ENCODE measurements at regions not wholly inside any gene's neighbourhood (a gene's known extent, or its start where the extent isn't known, plus 50 kb on each side); places are given as distances from the start of the nearest gene placed in this dataset.
"Not testable (repeated sequence)": the region's sequence is repeated elsewhere in the genome, so short reads cannot be mapped to it uniquely, and the experiment has no call there.

GRCh38 chr14:97773598-97773997 is 976.4 kb downstream of the VRK1 start:
- DNase-seq, result no peak

DNA sequence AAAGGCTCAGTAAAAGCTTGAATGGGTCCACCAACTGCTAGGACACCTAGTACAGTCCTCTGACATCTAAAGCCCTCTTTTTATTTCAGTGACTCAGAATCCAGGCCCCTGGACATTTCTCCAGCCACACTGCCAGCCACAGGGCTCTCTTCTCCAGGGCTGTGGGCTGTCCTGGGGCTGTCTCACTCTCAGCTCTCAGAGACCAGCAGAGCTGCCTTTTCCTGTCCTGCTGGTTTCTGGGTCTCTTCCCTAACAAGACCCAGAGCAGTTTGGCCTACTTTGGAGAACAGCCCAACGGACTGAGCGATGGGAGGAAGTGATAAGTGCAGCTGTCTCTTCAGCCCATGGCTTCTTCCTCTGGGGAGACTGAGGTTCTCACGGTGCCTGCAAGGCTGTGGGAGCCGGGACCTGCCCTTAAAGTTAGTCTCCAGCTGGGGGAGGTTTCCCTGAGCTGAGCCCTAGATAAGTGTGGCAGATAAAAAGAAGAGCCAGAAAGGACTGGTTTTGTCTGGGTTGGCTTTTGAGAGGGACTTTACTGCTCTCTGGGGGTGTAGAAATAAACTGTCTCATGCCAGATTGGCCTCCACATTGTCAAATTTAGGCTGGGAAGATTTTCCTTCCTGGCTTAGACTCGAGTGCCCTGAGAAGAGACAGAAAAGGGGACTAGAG is 979.8 kb downstream of the VRK1 start:
- DNase-seq, result no peak

DNA sequence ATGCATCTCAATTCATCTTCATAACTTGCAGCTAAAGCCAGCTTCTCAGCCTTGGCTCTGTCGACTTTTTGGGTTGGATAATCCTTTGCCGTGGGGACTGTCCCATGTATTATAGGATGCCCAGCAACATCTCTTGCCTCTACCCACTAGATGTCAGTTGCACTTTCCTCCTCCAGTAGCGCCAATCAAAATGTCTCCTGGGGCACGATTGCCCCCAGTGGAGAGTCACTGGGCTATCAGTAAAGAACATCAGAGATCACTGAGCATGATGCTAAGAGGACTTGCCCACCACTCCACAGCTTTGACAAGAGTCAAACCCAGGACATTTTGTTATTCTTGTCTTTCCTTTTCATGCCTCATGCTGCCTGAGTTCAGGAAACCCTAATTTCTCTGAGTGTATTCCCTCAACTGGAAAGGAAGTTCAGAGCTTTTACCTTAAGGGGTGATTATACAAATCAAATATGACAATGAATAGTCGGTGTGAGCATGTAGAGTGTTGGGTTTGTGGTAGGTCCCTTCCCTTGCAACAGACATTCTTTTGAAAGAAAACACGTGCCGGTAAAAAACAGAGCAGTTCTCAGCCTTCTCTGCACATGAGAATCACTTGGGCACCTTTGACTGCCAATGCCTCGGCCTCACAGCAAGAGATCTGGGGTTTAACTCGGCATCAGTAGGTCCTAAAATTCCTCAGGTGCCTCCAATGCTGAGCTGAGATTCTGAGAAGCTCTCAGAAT is 980.6 kb downstream of the VRK1 start:
- no peak for DNase-seq

DNA sequence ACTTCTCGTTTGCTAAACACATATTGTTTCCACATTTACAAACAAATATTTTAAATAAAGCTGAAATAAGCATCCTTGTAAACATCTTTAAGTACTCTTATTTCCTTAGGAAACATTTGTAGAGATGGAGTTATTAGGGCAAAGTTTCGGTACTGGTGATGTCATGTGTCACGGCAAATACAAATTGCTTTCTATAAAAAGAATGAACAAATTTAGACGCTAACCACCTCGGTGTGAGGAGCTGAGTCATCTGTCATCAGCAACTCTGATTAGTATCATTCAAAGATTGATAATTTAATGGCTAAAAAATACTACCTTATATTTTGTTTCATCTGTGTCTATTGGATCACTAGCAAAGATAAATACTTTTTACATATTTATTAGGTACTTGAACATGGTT is 982.0 kb downstream of the VRK1 start:
- no peak for DNase-seq

- no peak for DNase-seq
Measured at GRCh38 chr14:97780804-97781203, 983.6 kb downstream of the VRK1 start.

DNA sequence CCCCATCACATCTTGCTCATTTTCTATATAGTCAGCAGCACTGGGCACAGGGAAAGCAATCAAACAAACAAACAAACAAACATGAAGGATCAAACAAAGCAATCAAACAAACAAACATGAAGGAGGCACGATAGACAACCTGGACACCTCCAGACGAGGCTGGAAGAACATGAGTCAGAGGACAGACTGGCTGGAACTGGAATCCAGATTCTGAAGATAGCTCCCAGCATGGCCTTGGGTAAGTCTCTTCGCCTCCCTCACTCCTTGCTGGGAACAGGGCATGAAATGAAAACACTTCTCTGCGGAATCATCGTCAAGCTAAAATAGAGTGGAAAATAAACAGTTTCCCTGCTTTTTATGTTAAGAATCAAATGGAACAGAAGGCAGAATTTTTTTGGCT is 984.8 kb downstream of the VRK1 start:
- DNase-seq, result no peak

GRCh38 chr14:97782871-97783414 is 985.8 kb downstream of the VRK1 start:
- no peak for DNase-seq

GRCh38 chr14:97785495-97785894 is 988.3 kb downstream of the VRK1 start:
- DNase-seq, result no peak

GRCh38 chr14:97788364-97788763 is 991.2 kb downstream of the VRK1 start:
- no peak for DNase-seq

DNA sequence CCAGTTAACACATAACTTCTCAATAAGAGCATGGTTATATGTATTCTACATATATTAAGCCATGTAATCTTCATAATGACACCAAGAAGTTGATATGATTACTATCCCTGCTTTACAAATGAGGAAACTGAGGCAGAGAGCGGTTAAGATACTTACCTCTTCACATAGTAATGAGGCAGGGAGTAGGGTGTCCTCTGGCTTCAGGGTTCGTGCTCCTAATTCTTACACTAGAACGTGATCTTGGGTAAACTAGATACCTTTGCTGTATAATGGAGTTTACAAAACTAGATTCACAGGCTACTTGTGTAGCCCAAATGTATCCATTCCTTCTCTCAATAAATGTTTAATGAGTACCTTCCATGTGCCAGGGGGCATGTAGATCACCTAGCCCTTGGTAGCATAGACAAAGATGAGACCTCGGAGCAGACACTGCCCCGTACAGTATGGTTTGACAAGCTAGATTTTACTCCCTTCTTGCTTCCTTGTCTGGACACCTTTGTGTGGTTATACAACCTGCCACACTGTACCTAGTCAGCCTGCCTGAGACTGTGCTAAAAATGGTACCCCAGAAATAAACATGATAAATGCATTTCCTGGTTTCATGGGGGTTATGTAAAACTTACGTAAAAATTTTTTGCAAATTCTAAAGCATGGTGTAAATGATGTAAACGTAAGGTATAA is 991.8 kb downstream of the VRK1 start:
- DNase-seq, result no peak

- DNase-seq, result no peak
Measured at GRCh38 chr14:97791072-97791471, 993.9 kb downstream of the VRK1 start.

- no peak for DNase-seq
Measured at GRCh38 chr14:97791906-97792305, 994.7 kb downstream of the VRK1 start.

GRCh38 chr14:97796511-97796910 is 999.3 kb downstream of the VRK1 start:
- no peak for DNase-seq

- no peak for DNase-seq
Measured at GRCh38 chr14:97798176-97798575, 1001.0 kb downstream of the VRK1 start.

- no peak for DNase-seq
Measured at GRCh38 chr14:97802430-97803373, 1005.5 kb downstream of the VRK1 start.

DNA sequence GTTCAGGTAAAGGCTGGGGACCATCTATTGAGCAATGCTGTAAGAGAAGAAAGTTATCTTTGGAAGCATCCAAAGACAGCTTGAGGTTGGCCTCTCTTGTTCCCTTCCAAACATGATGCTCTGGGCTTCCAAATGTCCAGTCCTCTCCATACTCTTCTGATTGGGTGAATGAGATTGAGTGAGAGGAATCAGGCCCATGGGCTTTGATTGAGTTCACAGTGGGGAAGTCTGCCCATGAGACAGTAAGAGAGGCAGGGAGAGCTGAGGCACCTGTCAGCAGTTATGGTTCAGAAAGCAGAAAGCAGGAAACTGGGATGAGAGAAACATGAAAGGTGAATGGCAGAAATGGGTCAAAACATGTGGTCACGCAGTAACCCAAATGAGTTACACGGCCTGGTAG is 1006.9 kb downstream of the VRK1 start:
- no peak for DNase-seq

GRCh38 chr14:97806891-97807290 is 1009.7 kb downstream of the VRK1 start:
- no peak for DNase-seq

GRCh38 chr14:97808541-97808940 is 1011.4 kb downstream of the VRK1 start:
- DNase-seq, result not testable (repeated sequence)

- DNase-seq, result no peak
Measured at GRCh38 chr14:97813556-97813955, 1016.4 kb downstream of the VRK1 start.

GRCh38 chr14:97820781-97821180 is 1023.6 kb downstream of the VRK1 start:
- no peak for DNase-seq

DNA sequence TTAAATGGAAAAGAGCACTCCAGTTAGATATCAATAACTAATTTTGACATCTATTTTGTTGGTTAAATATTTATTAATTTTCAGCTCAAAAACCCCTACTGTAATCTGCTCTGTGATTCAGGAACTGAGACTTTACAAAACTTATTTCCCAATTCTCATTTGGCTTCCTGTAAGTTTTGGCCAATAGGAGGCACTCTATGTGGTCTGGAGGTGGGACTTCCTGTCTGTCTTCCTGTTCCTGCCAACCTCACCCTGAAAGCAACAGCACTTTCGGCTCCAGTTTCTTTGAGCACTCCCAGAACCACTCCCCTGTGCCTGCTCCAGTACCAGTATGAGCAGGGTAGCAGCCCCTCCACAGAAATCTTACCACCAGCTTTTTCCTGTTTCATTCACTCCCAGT is 1027.0 kb downstream of the VRK1 start:
- DNase-seq, result no peak

DNA sequence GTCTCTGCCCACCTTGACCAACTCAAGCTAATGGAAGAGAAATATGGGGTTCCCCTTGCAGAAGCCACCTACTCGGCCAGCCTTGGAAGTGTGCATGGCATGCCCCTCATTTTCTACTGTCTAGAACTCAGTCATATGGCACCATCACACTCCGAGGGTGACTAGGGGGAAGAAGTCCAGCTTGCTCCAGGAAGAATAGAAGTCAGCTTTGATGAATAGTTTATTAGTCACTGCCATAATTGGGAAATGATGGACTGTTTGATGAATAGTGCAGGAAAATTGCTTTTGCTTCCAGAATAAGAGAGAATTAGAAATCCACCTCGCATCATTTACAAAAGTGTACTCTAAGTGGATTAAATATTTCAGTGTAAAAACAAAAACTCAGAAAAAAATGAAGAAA is 1030.6 kb downstream of the VRK1 start:
- no peak for DNase-seq

GRCh38 chr14:97832776-97833175 is 1035.6 kb downstream of the VRK1 start:
- DNase-seq, result no peak
